Kidney epithelial cell (primary cell): ENCODE measurements at regions not wholly inside any gene's neighbourhood (a gene's known extent, or its start where the extent isn't known, plus 50 kb on each side); places are given as distances from the start of the nearest gene placed in this dataset.
A peak's percentile ranks its signal among the peaks of the same experiment; 100 is the strongest.

ENCODE experiments used
- DNase-seq: peaks from one replicate; pipeline ENCODE4 v3.0.0-alpha.2; 2010; ENCODE audit warnings: low read depth
- H3K27me3 ChIP-seq: 2 replicates; pipeline ENCODE4 v1.6.0; 2011; ENCODE audit warnings: low read length; ENCODE audit not compliant: control insufficient read depth, insufficient read depth
- H3K36me3 ChIP-seq: 2 replicates; pipeline ENCODE4 v1.5.1; 2011; ENCODE audit warnings: low read length; ENCODE audit not compliant: control insufficient read depth, insufficient read depth
- H3K4me3 ChIP-seq: 2 replicates; pipeline ENCODE4 v1.5.1; 2011; ENCODE audit warnings: low read depth, mild to moderate bottlenecking, control low read depth, low read length
- CTCF ChIP-seq: IDR thresholded peaks from 2 replicates; pipeline ENCODE4 v1.5.1; 2011; ENCODE audit warnings: mild to moderate bottlenecking, moderate library complexity, low read length, control low read depth, inconsistent platforms; ENCODE audit not compliant: insufficient read depth, poor library complexity, severe bottlenecking

GRCh38 chr21:31576428-31576827 is 83.1 kb upstream of the SOD1 start:
- Histone ChIP-seq H3K4me3 (no peak overlapping the region), H3K27me3 (no peaks in the 10 kb centered on the region), H3K36me3 (no peaks in the 10 kb centered on the region)
- DNase-seq: no peak
- TF ChIP-seq CTCF: no peak

- DNase-seq: no peak
- Histone ChIP-seq H3K36me3 (no peaks in the 10 kb centered on the region), H3K27me3 (no peaks in the 10 kb centered on the region), H3K4me3 (no peak overlapping the region)
- TF ChIP-seq CTCF: no peak
Observed at GRCh38 chr21:31573217-31573616, 86.3 kb upstream of the SOD1 start.

- no peaks in the 10 kb centered on the region for H3K36me3 ChIP-seq
- no peak for TF ChIP-seq CTCF
- H3K27me3 ChIP-seq: no peaks in the 10 kb centered on the region
- DNase-seq: no peak
- no peak overlapping the region for H3K4me3 ChIP-seq
Observed at GRCh38 chr21:31571879-31572278, 87.6 kb upstream of the SOD1 start.

GRCh38 chr21:31570824-31571566 is 88.5 kb upstream of the SOD1 start:
- Histone ChIP-seq H3K36me3 (no peaks in the 10 kb centered on the region), H3K27me3 (no peaks in the 10 kb centered on the region), H3K4me3 (no peak overlapping the region)
- DNase-seq: no peak
- TF ChIP-seq CTCF: no peak

- no peak for TF ChIP-seq CTCF
- no peak overlapping the region for H3K4me3 ChIP-seq
- no peak for DNase-seq
- H3K36me3 ChIP-seq: no peaks in the 10 kb centered on the region
- no peaks in the 10 kb centered on the region for H3K27me3 ChIP-seq
Observed at GRCh38 chr21:31566611-31567010, 92.9 kb upstream of the SOD1 start.

- peak; percentile 14 for TF ChIP-seq CTCF
- Histone ChIP-seq H3K27me3 (no peaks in the 10 kb centered on the region), H3K4me3 (no peak overlapping the region), H3K36me3 (no peaks in the 10 kb centered on the region)
- DNase-seq: no peak
Observed at GRCh38 chr21:31566064-31566463, 93.4 kb upstream of the SOD1 start.
